ENCODE measurements at regions not wholly inside any gene's neighbourhood (a gene's known extent, or its start where the extent isn't known, plus 50 kb on each side); places are given as distances from the start of the nearest gene placed in this dataset.

DNA sequence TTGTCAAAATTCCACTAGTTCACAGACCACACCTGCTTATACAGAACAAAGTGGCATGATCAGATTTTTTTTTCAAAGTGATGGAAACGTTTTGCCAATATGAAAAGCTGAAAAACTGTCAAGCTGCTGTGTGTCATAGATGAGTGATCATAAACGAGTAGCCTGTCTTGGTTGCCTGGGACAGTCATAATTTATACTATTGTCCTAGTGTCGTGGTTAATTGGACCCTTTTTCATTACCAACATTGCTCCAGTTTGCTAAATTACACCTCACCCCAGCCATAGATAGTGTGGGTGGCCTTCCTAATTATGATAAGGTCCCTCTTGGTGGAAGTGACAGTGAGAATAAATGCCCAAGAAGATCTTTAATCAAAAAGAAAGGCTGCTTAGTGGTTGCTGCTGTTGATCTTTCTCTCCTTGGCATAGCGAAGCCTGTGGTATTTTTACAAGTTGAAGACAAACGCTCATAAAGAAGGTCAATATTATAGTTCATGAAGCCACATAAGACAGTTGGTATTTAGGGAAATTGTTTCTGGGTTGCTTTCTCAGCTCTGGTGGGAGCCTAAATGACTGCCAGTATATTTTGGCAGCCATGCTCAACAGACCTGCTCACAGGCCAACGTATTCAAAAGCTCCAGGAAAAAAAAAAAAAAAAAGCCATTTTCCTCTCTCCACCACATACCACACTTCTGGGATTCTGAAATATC, 478.1 kb downstream of the PLA2G4A start:
- DNase-seq, result no peak
- Histone ChIP-seq H4K20me1 (ENCODE audit: insufficient read depth, low read length) (no peaks in the 10 kb centered on the region), H3K9ac (ENCODE audit: low read depth, low read length) (no peak overlapping the region), H3K4me3 (ENCODE audit: low read depth in 1 of 2, low read length in 2 of 2) (no peak overlapping the region), H3K9me3 (ENCODE audit: insufficient read depth, low read length, severe bottlenecking) (peaks cover 3% of the 10 kb centered on the region), H3K27me3 (ENCODE audit: insufficient read depth, low read length, poor library complexity) (no peaks in the 10 kb centered on the region), H3K27ac (ENCODE audit: low read length) (no peak overlapping the region), H3K79me2 (ENCODE audit: insufficient read depth, low read length) (no peaks in the 10 kb centered on the region), H3K4me2 (ENCODE audit: insufficient read depth, low read length) (no peak overlapping the region), H3K36me3 (ENCODE audit: insufficient read depth, low read length) (no peaks in the 10 kb centered on the region), H2AFZ (ENCODE audit: low read depth, low read length) (no peak overlapping the region), H3K4me1 (ENCODE audit: insufficient read depth, low read length) (no peaks in the 10 kb centered on the region)
- no peak for TF ChIP-seq EZH2 (IDR thresholded peaks at IDR 0.05; ENCODE audit: borderline replicate concordance, low read depth, low read length, severe bottlenecking)
- TF ChIP-seq, protein P1, sequence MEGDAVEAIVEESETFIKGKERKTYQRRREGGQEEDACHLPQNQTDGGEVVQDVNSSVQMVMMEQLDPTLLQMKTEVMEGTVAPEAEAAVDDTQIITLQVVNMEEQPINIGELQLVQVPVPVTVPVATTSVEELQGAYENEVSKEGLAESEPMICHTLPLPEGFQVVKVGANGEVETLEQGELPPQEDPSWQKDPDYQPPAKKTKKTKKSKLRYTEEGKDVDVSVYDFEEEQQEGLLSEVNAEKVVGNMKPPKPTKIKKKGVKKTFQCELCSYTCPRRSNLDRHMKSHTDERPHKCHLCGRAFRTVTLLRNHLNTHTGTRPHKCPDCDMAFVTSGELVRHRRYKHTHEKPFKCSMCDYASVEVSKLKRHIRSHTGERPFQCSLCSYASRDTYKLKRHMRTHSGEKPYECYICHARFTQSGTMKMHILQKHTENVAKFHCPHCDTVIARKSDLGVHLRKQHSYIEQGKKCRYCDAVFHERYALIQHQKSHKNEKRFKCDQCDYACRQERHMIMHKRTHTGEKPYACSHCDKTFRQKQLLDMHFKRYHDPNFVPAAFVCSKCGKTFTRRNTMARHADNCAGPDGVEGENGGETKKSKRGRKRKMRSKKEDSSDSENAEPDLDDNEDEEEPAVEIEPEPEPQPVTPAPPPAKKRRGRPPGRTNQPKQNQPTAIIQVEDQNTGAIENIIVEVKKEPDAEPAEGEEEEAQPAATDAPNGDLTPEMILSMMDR (IDR thresholded peaks at IDR 0.05; ENCODE audit: borderline replicate concordance, extremely low read depth, low read length, poor library complexity, severe bottlenecking), result no peak
- ATAC-seq (ENCODE audit: insufficient read depth, low read depth), result no peak

DNA sequence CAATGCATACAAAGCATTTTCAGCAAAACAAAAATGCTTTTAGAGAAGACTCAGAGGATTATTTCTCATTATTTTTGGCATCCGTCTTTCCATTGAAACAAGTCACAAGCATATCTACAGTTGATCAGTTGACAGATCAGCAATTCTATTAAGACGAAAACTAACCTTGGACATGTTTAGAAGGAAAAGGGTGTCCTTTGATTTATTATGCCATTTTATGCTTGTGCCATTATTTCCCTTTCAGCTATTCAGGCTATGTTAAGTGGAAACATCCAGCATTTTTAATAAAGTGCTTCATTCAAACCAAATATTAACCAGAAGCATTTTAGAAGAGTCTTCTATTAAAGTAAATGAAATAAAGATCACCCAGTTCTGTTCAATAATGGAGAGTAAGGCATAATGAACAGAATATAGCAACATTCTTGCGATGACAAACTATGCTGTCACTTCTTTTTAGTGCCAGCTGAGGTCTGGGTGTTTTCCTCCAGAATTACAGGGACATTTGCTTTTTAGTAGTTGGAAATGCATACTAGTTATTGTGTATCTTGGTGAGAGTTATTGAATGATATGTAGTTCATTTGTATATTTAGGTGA, 481.4 kb downstream of the PLA2G4A start:
- Histone ChIP-seq H3K4me3 (ENCODE audit: low read depth in 1 of 2, low read length in 2 of 2) (no peak overlapping the region), H3K27ac (ENCODE audit: low read length) (no peak overlapping the region), H3K9me3 (ENCODE audit: insufficient read depth, low read length, severe bottlenecking) (no peaks in the 10 kb centered on the region), H4K20me1 (ENCODE audit: insufficient read depth, low read length) (no peaks in the 10 kb centered on the region), H3K4me2 (ENCODE audit: insufficient read depth, low read length) (no peak overlapping the region), H3K36me3 (ENCODE audit: insufficient read depth, low read length) (no peaks in the 10 kb centered on the region), H3K4me1 (ENCODE audit: insufficient read depth, low read length) (no peaks in the 10 kb centered on the region), H2AFZ (ENCODE audit: low read depth, low read length) (no peak overlapping the region), H3K79me2 (ENCODE audit: insufficient read depth, low read length) (no peaks in the 10 kb centered on the region), H3K27me3 (ENCODE audit: insufficient read depth, low read length, poor library complexity) (no peaks in the 10 kb centered on the region), H3K9ac (ENCODE audit: low read depth, low read length) (no peak overlapping the region)
- ATAC-seq (ENCODE audit: insufficient read depth, low read depth), result no peak
- TF ChIP-seq EZH2 (IDR thresholded peaks at IDR 0.05; ENCODE audit: borderline replicate concordance, low read depth, low read length, severe bottlenecking), result no peak
- TF ChIP-seq, protein P1 (IDR thresholded peaks at IDR 0.05; ENCODE audit: borderline replicate concordance, extremely low read depth, low read length, poor library complexity, severe bottlenecking), result no peak
- DNase-seq, result no peak

DNA sequence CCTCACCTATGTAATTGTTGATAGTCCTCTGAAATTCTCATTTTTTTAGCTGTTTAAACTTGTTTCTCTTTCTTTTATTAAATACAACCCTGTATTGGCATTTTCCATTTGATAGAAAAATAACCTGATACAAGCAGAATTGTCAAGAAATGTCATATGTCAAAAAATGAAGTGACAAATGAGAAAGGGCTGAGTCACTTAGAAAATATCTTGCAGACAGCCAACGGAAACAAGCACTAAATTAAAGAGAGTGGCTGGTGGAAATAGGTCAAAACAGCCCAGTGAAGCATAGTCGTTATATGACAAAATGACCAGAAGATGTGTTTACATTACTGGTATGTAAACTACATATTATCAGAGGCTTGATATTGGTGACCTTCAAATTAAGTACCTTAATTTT, 484.4 kb downstream of the PLA2G4A start:
- no peak overlapping the region for H3K9ac ChIP-seq (ENCODE audit: low read depth, low read length)
- H3K27me3 ChIP-seq (ENCODE audit: insufficient read depth, low read length, poor library complexity), result no peaks in the 10 kb centered on the region
- TF ChIP-seq, protein P1 (IDR thresholded peaks at IDR 0.05; ENCODE audit: borderline replicate concordance, extremely low read depth, low read length, poor library complexity, severe bottlenecking), result no peak
- TF ChIP-seq EZH2 (IDR thresholded peaks at IDR 0.05; ENCODE audit: borderline replicate concordance, low read depth, low read length, severe bottlenecking), result no peak
- no peaks in the 10 kb centered on the region for H3K9me3 ChIP-seq (ENCODE audit: insufficient read depth, low read length, severe bottlenecking)
- no peaks in the 10 kb centered on the region for H3K4me1 ChIP-seq (ENCODE audit: insufficient read depth, low read length)
- H3K27ac ChIP-seq (ENCODE audit: low read length), result no peak overlapping the region
- ATAC-seq (ENCODE audit: insufficient read depth, low read depth) (no peak), DNase-seq (no peak)
- H3K79me2 ChIP-seq (ENCODE audit: insufficient read depth, low read length), result no peaks in the 10 kb centered on the region
- H3K4me3 ChIP-seq (ENCODE audit: low read depth in 1 of 2, low read length in 2 of 2), result no peak overlapping the region
- no peak overlapping the region for H2AFZ ChIP-seq (ENCODE audit: low read depth, low read length)
- no peak overlapping the region for H3K4me2 ChIP-seq (ENCODE audit: insufficient read depth, low read length)
- H4K20me1 ChIP-seq (ENCODE audit: insufficient read depth, low read length), result no peaks in the 10 kb centered on the region
- H3K36me3 ChIP-seq (ENCODE audit: insufficient read depth, low read length), result no peaks in the 10 kb centered on the region
